OCI-LY1 (cell line): ENCODE measurements at regions not wholly inside any gene's neighbourhood (a gene's known extent, or its start where the extent isn't known, plus 50 kb on each side); places are given as distances from the start of the nearest gene placed in this dataset.

Experiments
- EZH2 ChIP-seq: fragments of 200-600 bp; sonication (generic), shearing (Covaris generic); IDR thresholded peaks from 2 replicates; pipeline ENCODE4 v1.8.0; 2017; ENCODE audit warnings: borderline replicate concordance, mixed run types, mild to moderate bottlenecking, antibody characterized with exemption, low read length, moderate library complexity, mixed read lengths
- TF ChIP-seq, protein P1 (sequence below): fragments of 200-600 bp; sonication (generic), shearing (Covaris generic); IDR thresholded peaks from 2 replicates; pipeline ENCODE4 v1.5.1; 2017; ENCODE audit warnings: mild to moderate bottlenecking, antibody characterized with exemption, low read length, moderate library complexity, mixed read lengths

DNA sequence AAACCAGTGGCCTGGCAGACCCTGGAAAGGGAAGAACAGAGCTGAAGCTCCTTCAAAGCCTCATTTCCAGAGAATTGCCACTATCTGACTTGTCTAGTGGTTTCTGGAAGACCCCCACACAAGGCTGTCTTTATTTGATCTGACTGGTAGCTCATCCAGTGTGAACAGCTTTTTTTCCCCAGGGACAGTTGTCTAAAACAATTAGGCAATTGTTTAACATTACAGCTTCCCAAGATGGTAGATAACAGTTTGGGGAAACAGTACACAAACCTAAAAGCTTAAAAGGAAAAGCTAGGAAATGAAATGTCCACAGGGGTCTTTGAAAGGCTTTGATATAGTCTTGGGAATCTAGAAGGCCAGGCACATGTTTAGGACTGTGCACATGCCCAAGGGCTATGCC lies 203.4 kb upstream of the CTBP2 start:
- TF ChIP-seq, protein P1, sequence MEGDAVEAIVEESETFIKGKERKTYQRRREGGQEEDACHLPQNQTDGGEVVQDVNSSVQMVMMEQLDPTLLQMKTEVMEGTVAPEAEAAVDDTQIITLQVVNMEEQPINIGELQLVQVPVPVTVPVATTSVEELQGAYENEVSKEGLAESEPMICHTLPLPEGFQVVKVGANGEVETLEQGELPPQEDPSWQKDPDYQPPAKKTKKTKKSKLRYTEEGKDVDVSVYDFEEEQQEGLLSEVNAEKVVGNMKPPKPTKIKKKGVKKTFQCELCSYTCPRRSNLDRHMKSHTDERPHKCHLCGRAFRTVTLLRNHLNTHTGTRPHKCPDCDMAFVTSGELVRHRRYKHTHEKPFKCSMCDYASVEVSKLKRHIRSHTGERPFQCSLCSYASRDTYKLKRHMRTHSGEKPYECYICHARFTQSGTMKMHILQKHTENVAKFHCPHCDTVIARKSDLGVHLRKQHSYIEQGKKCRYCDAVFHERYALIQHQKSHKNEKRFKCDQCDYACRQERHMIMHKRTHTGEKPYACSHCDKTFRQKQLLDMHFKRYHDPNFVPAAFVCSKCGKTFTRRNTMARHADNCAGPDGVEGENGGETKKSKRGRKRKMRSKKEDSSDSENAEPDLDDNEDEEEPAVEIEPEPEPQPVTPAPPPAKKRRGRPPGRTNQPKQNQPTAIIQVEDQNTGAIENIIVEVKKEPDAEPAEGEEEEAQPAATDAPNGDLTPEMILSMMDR, result no peak
- no peak for TF ChIP-seq EZH2
